Gastroesophageal sphincter (tissue), 3 donors: ENCODE measurements at regions not wholly inside any gene's neighbourhood (a gene's known extent, or its start where the extent isn't known, plus 50 kb on each side); places are given as distances from the start of the nearest gene placed in this dataset.
A peak's percentile ranks its signal among the peaks of the same experiment; 100 is the strongest.

Experiments
- EP300 ChIP-seq: sonication (generic); formaldehyde crosslinking; IDR thresholded peaks from one replicate; pipeline ENCODE4 v1.6.1; 2017; ENCODE audit warnings: antibody characterized with exemption, mild to moderate bottlenecking
- POLR2A ChIP-seq, 2 donors: fragments of 450-650 bp; IDR thresholded peaks; one replicate each; pipeline ENCODE4 v1.6.1; 2017; ENCODE audit warnings: antibody characterized with exemption in 2 of 2, mild to moderate bottlenecking in 2 of 2, moderate library complexity in 1 of 2
- POLR2AphosphoS5 ChIP-seq: sonication (generic); formaldehyde crosslinking; IDR thresholded peaks from one replicate; pipeline ENCODE4 v1.6.1; 2017; ENCODE audit warnings: antibody characterized with exemption
- TF ChIP-seq, protein P1 (sequence below), 4 experiments: fragments of 200-600 bp in 2 of 4; fragments of 450-650 bp in 2 of 4; sonication (generic) in 1 of 4; IDR thresholded peaks; one replicate each; pipeline ENCODE4 v1.5.1; 2017 to 2019; ENCODE audit warnings: antibody characterized with exemption in 4 of 4, mild to moderate bottlenecking in 2 of 4, moderate library complexity in 2 of 4

DNA sequence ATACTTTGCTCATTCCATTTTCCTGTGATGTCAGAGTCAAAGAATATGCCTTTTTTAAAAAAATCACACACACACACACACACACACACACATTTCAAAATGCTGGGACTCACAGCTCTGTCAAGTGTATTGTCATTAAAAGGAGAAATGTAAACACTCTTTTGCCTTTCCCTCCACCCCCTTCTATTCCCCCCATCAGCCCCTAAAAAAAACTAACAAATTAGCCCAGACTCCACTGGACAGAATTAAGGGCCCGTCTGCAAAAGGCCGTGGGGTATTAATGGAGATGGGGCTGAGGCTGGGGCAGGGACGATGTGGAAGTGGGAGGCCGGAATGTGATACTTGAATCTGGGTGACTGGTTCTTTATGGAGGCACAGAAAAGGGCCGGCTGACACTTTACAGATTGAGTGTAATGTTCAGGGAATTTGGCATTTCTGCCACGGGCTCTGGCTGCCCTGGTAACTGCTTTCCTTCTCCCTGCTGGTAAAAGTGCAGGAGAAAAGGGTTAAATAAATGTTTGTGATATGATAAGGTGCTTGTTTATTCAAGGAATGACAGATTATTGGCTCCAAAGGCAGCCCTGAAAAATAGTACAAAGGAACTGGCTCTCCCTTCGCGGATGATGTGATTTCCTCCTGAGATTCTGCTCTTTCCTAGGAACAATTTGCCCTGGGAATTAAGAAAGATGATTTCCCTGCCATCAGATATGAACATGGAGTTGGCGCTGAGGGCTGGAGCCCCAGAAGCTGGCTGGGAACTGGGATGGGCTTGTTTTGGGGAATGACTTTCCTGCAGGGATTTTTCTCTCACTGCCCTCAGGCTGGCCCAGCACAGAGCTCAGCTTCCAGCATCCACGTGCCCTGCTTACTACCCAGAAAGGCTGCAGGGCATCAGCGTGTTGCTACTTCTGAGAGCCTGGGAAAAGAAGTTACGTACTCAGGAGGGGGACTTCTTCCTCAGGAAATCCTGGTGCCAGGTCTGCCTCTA is 52.8 kb upstream of the CTAGE1 start:
- TF ChIP-seq, protein P1, sequence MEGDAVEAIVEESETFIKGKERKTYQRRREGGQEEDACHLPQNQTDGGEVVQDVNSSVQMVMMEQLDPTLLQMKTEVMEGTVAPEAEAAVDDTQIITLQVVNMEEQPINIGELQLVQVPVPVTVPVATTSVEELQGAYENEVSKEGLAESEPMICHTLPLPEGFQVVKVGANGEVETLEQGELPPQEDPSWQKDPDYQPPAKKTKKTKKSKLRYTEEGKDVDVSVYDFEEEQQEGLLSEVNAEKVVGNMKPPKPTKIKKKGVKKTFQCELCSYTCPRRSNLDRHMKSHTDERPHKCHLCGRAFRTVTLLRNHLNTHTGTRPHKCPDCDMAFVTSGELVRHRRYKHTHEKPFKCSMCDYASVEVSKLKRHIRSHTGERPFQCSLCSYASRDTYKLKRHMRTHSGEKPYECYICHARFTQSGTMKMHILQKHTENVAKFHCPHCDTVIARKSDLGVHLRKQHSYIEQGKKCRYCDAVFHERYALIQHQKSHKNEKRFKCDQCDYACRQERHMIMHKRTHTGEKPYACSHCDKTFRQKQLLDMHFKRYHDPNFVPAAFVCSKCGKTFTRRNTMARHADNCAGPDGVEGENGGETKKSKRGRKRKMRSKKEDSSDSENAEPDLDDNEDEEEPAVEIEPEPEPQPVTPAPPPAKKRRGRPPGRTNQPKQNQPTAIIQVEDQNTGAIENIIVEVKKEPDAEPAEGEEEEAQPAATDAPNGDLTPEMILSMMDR (IDR thresholded peaks at IDR 0.05): no peak
- TF ChIP-seq POLR2A (IDR thresholded peaks at IDR 0.05) (no peak), POLR2AphosphoS5 (peak; percentile 40), EP300 (no peak)
